Central memory CD8-positive, alpha-beta T cell (primary cell): ENCODE measurements at regions not wholly inside any gene's neighbourhood (a gene's known extent, or its start where the extent isn't known, plus 50 kb on each side); places are given as distances from the start of the nearest gene placed in this dataset.
"Not testable (repeated sequence)": the region's sequence is repeated elsewhere in the genome, so short reads cannot be mapped to it uniquely, and the experiment has no call there.

Experiments
- ATAC-seq: fragments of 150-1000 bp; cut with Tn5 transposase; replicated peaks from 2 replicates; pipeline ENCODE4 v1.10.0; 2022; ENCODE audit warnings: mild to moderate bottlenecking, moderate FRiP score, moderate number of reproducible peaks; ENCODE audit not compliant: poor library complexity, severe bottlenecking; ENCODE audit errors: extremely low read depth
- DNase-seq, 2 donors: peaks; one replicate each; pipeline ENCODE4 v3.0.0; 2021; ENCODE audit warnings: low spot score in 2 of 2
- H3K27ac Mint-ChIP-seq: one replicate; pipeline ENCODE4 v1.8.0; 2022; ENCODE audit warnings: low read depth, mild to moderate bottlenecking, moderate library complexity, mixed read lengths
- H3K27me3 Mint-ChIP-seq: one replicate; pipeline ENCODE4 v1.8.0; 2022; ENCODE audit warnings: mixed read lengths
- H3K36me3 Mint-ChIP-seq: one replicate; pipeline ENCODE4 v1.8.0; 2022; ENCODE audit warnings: mild to moderate bottlenecking, moderate library complexity, mixed read lengths; ENCODE audit not compliant: insufficient read depth
- H3K4me1 Mint-ChIP-seq: one replicate; pipeline ENCODE4 v1.8.0; 2022; ENCODE audit warnings: mixed read lengths
- H3K4me3 Mint-ChIP-seq: one replicate; pipeline ENCODE4 v1.8.0; 2022; ENCODE audit warnings: mild to moderate bottlenecking, moderate library complexity, mixed read lengths
- H3K9me3 Mint-ChIP-seq: one replicate; pipeline ENCODE4 v1.8.0; 2022; ENCODE audit warnings: mixed read lengths

- Mint-ChIP-seq H3K9me3 (no peaks in the 10 kb centered on the region), H3K27ac (no peak overlapping the region), H3K4me1 (no peaks in the 10 kb centered on the region), H3K36me3 (no peaks in the 10 kb centered on the region), H3K27me3 (peaks cover 19% of the 10 kb centered on the region), H3K4me3 (no peak overlapping the region)
- DNase-seq (no peak), ATAC-seq (no peak)
Observed at GRCh38 chr5:41995193-41995592, 70.1 kb downstream of the FBXO4 start.

GRCh38 chr5:42001673-42002072 lies 76.6 kb downstream of the FBXO4 start:
- Mint-ChIP-seq H3K27ac (no peak overlapping the region), H3K4me3 (no peak overlapping the region), H3K36me3 (no peaks in the 10 kb centered on the region), H3K27me3 (peaks cover 27% of the 10 kb centered on the region), H3K9me3 (no peaks in the 10 kb centered on the region), H3K4me1 (no peaks in the 10 kb centered on the region)
- ATAC-seq: no peak
- no peak for DNase-seq

- not testable (repeated sequence) for H3K27ac Mint-ChIP-seq, DNase-seq, H3K4me3 Mint-ChIP-seq, H3K9me3 Mint-ChIP-seq, ATAC-seq, H3K4me1 Mint-ChIP-seq, H3K36me3 Mint-ChIP-seq
- H3K27me3 Mint-ChIP-seq: peaks cover 27% of the 10 kb centered on the region
Observed at GRCh38 chr5:42003852-42004251, 78.8 kb downstream of the FBXO4 start.

GRCh38 chr5:42005561-42006153 lies 80.6 kb downstream of the FBXO4 start:
- Mint-ChIP-seq H3K27me3 (peaks cover 27% of the 10 kb centered on the region), H3K9me3 (no peaks in the 10 kb centered on the region), H3K36me3 (no peaks in the 10 kb centered on the region), H3K4me3 (no peak overlapping the region), H3K4me1 (no peaks in the 10 kb centered on the region), H3K27ac (no peak overlapping the region)
- no peak for DNase-seq
- ATAC-seq: no peak

GRCh38 chr5:42013561-42013960 lies 88.5 kb downstream of the FBXO4 start:
- ATAC-seq (no peak), DNase-seq (no peak)
- H3K27ac Mint-ChIP-seq: no peak overlapping the region
- H3K4me1 Mint-ChIP-seq: no peaks in the 10 kb centered on the region
- no peak overlapping the region for H3K4me3 Mint-ChIP-seq
- peaks cover 41% of the 10 kb centered on the region for H3K27me3 Mint-ChIP-seq
- H3K36me3 Mint-ChIP-seq: no peaks in the 10 kb centered on the region
- H3K9me3 Mint-ChIP-seq: no peaks in the 10 kb centered on the region

GRCh38 chr5:42015254-42015653 lies 90.2 kb downstream of the FBXO4 start:
- DNase-seq (no peak), ATAC-seq (no peak)

GRCh38 chr5:42015681-42016080 lies 90.6 kb downstream of the FBXO4 start:
- H3K4me3 Mint-ChIP-seq: no peak overlapping the region
- no peak overlapping the region for H3K27ac Mint-ChIP-seq
- no peaks in the 10 kb centered on the region for H3K9me3 Mint-ChIP-seq
- no peaks in the 10 kb centered on the region for H3K36me3 Mint-ChIP-seq
- H3K4me1 Mint-ChIP-seq: no peaks in the 10 kb centered on the region
- H3K27me3 Mint-ChIP-seq: peaks cover 50% of the 10 kb centered on the region
- ATAC-seq (no peak), DNase-seq (no peak)

More at GRCh38 chr5:42015254-42015653, 90.2 kb downstream of the FBXO4 start:
- Mint-ChIP-seq H3K36me3 (no peaks in the 10 kb centered on the region), H3K4me3 (no peak overlapping the region), H3K4me1 (no peaks in the 10 kb centered on the region), H3K27me3 (peaks cover 46% of the 10 kb centered on the region), H3K9me3 (no peaks in the 10 kb centered on the region), H3K27ac (no peak overlapping the region)

GRCh38 chr5:42020788-42021530 lies 95.9 kb downstream of the FBXO4 start:
- ATAC-seq: no peak
- Mint-ChIP-seq H3K36me3 (no peaks in the 10 kb centered on the region), H3K27ac (no peak overlapping the region), H3K4me1 (no peaks in the 10 kb centered on the region), H3K4me3 (no peak overlapping the region), H3K27me3 (peaks cover 53% of the 10 kb centered on the region), H3K9me3 (no peaks in the 10 kb centered on the region)
- DNase-seq: no peak

- Mint-ChIP-seq H3K4me1 (no peaks in the 10 kb centered on the region), H3K36me3 (peaks cover 1% of the 10 kb centered on the region), H3K4me3 (no peak overlapping the region), H3K27me3 (peaks cover 60% of the 10 kb centered on the region), H3K27ac (no peak overlapping the region), H3K9me3 (no peaks in the 10 kb centered on the region)
- DNase-seq (no peak), ATAC-seq (no peak)
Observed at GRCh38 chr5:42021923-42022322, 96.8 kb downstream of the FBXO4 start.

- peaks cover 1% of the 10 kb centered on the region for H3K36me3 Mint-ChIP-seq
- no peak overlapping the region for H3K27ac Mint-ChIP-seq
- H3K4me3 Mint-ChIP-seq: no peak overlapping the region
- H3K4me1 Mint-ChIP-seq: no peaks in the 10 kb centered on the region
- ATAC-seq: no peak
- peaks cover 60% of the 10 kb centered on the region for H3K27me3 Mint-ChIP-seq
- no peaks in the 10 kb centered on the region for H3K9me3 Mint-ChIP-seq
- DNase-seq: no peak
Observed at GRCh38 chr5:42022383-42022972, 97.4 kb downstream of the FBXO4 start.

GRCh38 chr5:42026446-42026845 lies 101.4 kb downstream of the FBXO4 start:
- peaks cover 57% of the 10 kb centered on the region for H3K27me3 Mint-ChIP-seq
- H3K36me3 Mint-ChIP-seq: peaks cover 1% of the 10 kb centered on the region
- no peak overlapping the region for H3K4me3 Mint-ChIP-seq
- H3K4me1 Mint-ChIP-seq: no peaks in the 10 kb centered on the region
- no peak overlapping the region for H3K27ac Mint-ChIP-seq
- no peaks in the 10 kb centered on the region for H3K9me3 Mint-ChIP-seq
- ATAC-seq: no peak
- DNase-seq: no peak

GRCh38 chr5:42032137-42032536 lies 107.1 kb downstream of the FBXO4 start:
- Mint-ChIP-seq H3K27ac (no peak overlapping the region), H3K36me3 (no peaks in the 10 kb centered on the region), H3K27me3 (peaks cover 72% of the 10 kb centered on the region), H3K4me1 (no peaks in the 10 kb centered on the region), H3K9me3 (no peaks in the 10 kb centered on the region), H3K4me3 (no peak overlapping the region)
- DNase-seq (no peak), ATAC-seq (peak; percentile 10)

- DNase-seq (no peak), ATAC-seq (no peak)
- no peaks in the 10 kb centered on the region for H3K36me3 Mint-ChIP-seq
- H3K4me1 Mint-ChIP-seq: no peaks in the 10 kb centered on the region
- no peak overlapping the region for H3K4me3 Mint-ChIP-seq
- H3K27me3 Mint-ChIP-seq: peaks cover 75% of the 10 kb centered on the region
- H3K27ac Mint-ChIP-seq: no peak overlapping the region
- H3K9me3 Mint-ChIP-seq: no peaks in the 10 kb centered on the region
Observed at GRCh38 chr5:42035526-42035925, 110.4 kb downstream of the FBXO4 start.
